ENCODE measurements at regions not wholly inside any gene's neighbourhood (a gene's known extent, or its start where the extent isn't known, plus 50 kb on each side); places are given as distances from the start of the nearest gene placed in this dataset.

GRCh38 chr1:181262069-181262468, 173.6 kb downstream of the IER5 start:
- no peak for TF ChIP-seq EZH2 (optimal IDR thresholded peaks at IDR 0.05; ENCODE audit: low read depth, low read length)
- no peak for TF ChIP-seq CTCF (IDR thresholded peaks at IDR 0.05; ENCODE audit: low read length)
- no peak for TF ChIP-seq EZH2phosphoT487 (IDR thresholded peaks at IDR 0.05; ENCODE audit: low read length)

All from MM.1S (cell line).